ENCODE measurements at regions not wholly inside any gene's neighbourhood (a gene's known extent, or its start where the extent isn't known, plus 50 kb on each side); places are given as distances from the start of the nearest gene placed in this dataset.

- TF ChIP-seq PKNOX1 (IDR thresholded peaks at IDR 0.05) (no peak), ZNF384 (IDR thresholded peaks at IDR 0.05) (no peak), BHLHE40 (IDR thresholded peaks at IDR 0.05; ENCODE audit: borderline replicate concordance) (no peak), ELF4 (IDR thresholded peaks at IDR 0.05) (no peak), SP1 (IDR thresholded peaks at IDR 0.05) (no peak), FOXM1 (IDR thresholded peaks at IDR 0.05; ENCODE audit: borderline replicate concordance) (no peak), TARDBP (IDR thresholded peaks at IDR 0.05) (no peak), L3MBTL2 (conservative IDR thresholded peaks at IDR 0.05) (no peak), HDGF (IDR thresholded peaks at IDR 0.05; ENCODE audit: borderline replicate concordance) (no peak), SUZ12 (IDR thresholded peaks at IDR 0.05) (no peak), FOXK2 (IDR thresholded peaks at IDR 0.05) (no peak), FOXA1 (IDR thresholded peaks at IDR 0.05) (no peak), ARNT (IDR thresholded peaks at IDR 0.05) (no peak)
Measured at GRCh38 chr7:148489678-148490077, 100.9 kb upstream of the C7orf33 start.

All from HEK293T (cell line).